Fibroblast of lung (primary cell): ENCODE measurements at regions not wholly inside any gene's neighbourhood (a gene's known extent, or its start where the extent isn't known, plus 50 kb on each side); places are given as distances from the start of the nearest gene placed in this dataset.

Source experiments
- CTCF ChIP-seq, 2 donors: IDR thresholded peaks in 1 of 2; conservative IDR thresholded peaks in 1 of 2; 1 replicate in 1 of 2; 2 replicates in 1 of 2; pipeline ENCODE4 v1.5.1; 2011 to 2012; ENCODE audit warnings: low read length in 2 of 2, control low read depth in 1 of 2, inconsistent platforms in 1 of 2, low read depth in 1 of 2, mild to moderate bottlenecking in 1 of 2
- EZH2 ChIP-seq: IDR thresholded peaks from 2 replicates; pipeline ENCODE4 v1.5.1; 2012; ENCODE audit warnings: low read length, control low read depth, mild to moderate bottlenecking; ENCODE audit errors: missing control alignments

GRCh38 chr13:109859898-109860297, 73.5 kb upstream of the IRS2 start:
- TF ChIP-seq CTCF (conservative IDR thresholded peaks at IDR 0.05 in 1 of 2, IDR thresholded peaks at IDR 0.05 in 1 of 2; ENCODE audit: low read depth in 1 of 2, low read length in 2 of 2) (no peak), EZH2 (no peak)
